HT1080 (cell line): ENCODE measurements at regions not wholly inside any gene's neighbourhood (a gene's known extent, or its start where the extent isn't known, plus 50 kb on each side); places are given as distances from the start of the nearest gene placed in this dataset.

Experiments used
- DNase-seq: peaks from one replicate; pipeline ENCODE4 v3.0.0-alpha.2; 2015; ENCODE audit warnings: low read depth

DNA sequence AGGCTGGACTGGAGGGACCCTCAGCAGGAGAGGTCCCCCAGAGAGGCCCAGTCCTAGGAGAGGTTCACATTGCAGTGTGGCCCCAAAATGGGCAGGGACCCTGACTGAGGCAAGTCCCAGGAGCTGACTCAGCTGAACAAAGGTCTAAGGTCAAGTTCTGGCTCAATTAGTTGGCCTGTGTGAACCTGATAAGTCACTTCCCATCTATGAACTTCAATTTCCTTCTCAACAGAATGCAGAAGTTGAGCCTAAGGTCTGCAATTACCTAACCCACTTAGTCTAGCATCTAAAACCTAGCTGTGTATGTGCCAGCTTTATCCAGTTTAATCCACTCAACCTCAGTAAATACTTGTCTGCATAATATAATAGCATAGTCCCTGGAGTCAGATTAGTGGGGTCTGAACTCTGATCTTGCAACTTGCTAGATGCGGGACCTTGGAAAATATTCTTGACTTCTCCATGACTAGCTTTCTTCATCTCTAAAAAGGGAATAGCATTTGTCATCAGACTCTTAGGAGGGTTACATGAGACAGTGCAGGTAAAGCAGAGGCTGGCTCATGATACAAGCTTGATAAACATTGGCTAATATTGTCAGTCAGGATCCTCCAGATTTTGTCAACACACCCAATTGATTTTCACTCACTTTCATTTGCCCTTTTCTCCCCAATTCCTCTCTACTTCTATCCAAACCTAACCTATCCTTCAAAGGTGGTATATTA, 465.5 kb downstream of the INSC start:
- no peak for DNase-seq

DNA sequence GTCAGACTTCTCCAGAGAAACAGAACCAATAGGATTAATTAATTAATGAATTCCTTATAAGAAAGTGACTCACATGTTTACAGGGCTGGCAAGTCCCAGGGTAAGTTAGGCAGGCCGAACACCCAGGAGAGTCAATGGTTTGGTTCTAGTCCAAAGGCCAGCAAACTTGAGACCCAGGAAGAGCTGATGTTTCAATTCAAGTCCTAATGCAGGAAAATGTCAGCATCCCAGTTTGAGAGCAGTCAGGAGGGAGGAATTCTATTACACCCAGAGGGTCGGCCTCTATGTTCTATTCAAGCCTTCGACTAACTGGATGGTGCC, 466.0 kb downstream of the INSC start:
- no peak for DNase-seq

DNA sequence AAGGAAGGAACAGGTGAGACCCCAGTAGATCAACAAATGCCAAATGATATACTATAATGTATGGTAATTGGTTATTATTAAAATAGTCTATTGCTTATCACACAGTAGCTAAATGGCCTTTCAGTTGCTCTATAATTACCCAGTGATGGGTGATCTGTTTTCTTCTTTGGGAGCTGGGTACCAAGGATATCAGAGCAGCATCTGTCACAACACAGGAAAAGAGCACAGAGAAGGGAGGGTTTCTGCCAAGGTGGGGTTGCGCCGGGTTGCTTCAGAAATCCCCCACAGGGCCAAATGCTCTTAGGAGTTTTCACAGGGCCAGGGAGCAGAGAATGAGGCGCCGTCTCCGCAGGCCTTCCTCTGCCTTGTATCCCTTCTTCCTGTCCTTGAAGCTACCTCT, 469.4 kb downstream of the INSC start:
- DNase-seq = no peak

DNA sequence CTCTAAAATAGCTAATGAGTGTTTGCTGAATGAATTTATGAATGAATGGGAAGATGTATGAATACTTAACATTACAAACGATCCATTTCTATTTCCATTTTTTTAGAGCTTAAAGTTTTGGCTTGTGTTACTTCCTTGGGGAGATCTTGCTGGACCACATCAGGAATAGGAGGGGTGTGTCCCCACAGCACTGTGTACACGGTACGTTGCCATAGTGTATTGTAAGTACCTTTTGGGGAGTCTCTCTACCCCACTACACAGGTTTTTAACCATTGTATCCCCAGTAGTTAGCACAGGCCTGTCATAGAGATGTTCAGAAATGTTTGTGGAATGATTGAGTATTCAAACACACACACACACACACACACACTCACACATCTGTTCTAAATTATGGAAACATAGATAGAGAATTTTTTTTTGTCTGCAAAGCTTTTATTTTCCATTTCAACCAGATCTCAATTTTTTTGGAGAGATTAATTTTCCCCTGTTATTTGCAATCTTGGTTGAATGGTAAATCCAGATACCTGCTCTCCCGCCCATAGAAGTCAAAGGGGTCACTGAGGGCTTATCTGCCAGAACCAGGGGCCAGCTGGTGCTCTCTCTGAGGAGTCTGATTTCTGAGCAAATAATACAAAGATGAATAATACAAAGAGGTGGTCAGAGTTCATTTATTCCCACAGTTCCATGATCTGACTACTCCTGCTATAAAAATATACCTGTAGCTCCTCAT, 471.0 kb downstream of the INSC start:
- DNase-seq = no peak

DNA sequence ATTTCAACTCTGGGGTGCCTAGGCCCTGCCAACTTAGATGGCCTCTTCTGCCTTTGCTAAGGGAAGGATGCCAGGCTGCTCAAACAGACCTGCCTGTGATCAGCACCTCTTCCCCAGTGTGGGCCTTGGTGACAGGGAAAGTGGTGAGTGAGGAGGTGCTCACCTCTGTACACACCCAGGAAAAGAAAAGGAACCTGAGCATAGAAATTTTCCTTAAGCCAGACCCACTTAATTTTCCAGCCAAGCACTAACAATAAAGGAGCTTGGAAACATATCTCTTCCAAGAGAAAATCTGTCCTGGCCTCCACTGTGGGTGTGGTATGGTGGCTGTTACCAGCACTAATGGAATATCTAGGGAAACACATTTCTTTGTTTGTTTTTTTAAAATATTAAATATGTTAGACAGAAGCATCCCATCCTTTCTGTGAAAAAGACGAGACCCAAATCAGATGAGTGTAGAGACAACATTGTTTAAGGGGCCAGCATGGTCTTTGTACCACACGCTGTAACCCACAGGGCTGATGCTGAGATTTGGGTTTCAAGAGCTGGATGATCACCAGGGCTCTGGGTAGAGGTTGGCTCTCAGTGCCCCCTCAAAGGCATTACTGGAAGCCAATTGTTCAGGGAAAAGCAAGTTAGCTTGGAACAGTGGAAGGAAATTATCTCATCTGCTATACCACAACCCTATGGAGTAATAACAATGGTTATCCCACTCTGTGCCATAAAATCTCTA, 472.2 kb downstream of the INSC start:
- no peak for DNase-seq

DNA sequence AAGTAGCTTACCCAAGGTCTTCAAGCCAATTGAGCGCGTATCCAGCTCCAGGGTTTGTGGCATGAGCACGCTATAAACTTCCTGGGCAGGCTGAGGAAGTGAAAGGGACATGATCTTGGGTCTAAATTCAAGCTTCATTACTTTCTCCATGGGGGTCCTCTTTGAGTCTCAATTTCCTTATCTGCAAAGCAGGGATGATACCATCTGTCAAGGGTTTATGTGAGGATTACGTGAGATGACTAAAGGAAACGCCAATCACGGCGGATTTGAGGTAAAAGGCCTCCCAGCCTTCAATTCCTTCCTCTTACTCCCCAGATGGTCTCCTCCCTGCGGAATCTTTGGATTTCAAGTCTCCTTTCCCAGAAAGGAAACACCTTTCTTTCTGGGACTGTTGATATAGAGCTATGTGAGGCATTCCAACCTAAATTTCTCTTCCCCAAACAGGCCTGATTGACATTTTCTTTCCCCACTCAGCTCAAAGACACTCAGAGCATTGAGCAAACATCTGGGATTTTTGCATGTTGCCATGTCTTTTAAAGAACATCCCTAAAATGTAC, 474.4 kb downstream of the INSC start:
- DNase-seq = no peak

DNA sequence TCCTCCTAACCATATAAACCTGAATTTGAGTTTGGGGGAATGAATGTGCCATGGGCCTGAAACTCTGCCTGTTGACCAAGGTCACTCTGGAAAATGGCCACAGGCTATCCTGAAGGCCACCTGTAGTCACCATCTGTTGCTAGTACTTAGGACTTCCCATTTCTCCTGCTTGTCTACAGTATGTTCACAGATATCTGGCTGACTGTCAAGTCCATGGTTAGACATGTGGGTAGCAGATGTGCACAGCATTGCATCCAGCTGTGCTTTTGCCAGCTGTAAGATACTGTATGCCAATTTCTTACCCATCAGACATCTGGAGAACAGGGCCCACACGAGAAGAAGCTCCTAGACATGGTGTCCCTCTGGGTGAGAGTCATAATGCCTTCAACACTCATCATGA, 475.4 kb downstream of the INSC start:
- DNase-seq = no peak

DNA sequence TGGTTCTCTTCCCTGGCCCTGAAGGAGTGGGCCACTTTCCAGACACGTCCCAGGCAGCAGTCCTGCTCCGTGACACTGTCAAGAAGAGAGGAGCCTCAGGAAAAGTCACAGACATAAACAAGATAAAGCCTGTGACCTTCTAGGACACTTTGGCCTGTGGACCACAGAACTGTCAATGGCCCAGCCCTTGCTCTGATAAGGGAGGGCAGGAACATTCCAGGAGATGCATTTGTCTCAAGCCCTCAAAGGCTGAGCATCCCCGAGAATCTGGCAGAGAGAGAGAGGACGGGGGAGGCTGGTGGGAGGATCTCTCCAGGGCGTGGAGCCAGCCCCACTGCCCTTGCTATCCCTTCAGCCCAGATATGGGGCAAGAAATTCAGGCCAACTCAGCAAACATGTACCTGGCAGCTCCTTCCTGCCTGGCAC, 476.4 kb downstream of the INSC start:
- DNase-seq = no peak

DNA sequence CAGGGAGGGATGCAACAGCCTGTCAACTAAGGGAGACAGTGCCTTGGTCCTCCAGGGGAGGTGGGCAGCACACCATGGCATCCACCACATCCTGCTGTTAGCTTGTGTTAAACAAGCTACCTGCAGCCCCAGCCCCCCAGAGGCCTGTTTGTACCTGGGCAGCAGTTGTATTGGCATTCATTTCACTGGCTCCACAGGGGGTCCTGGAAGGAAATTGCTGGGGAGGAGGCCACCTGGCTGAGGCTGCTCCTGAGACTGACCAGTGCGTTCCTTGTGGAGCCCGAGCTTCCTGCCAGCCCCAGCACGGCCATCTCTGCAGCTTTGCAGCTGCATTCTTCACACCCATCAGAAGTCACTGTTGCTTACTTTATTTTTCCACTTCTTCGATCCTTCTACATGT, 479.9 kb downstream of the INSC start:
- no peak for DNase-seq

DNA sequence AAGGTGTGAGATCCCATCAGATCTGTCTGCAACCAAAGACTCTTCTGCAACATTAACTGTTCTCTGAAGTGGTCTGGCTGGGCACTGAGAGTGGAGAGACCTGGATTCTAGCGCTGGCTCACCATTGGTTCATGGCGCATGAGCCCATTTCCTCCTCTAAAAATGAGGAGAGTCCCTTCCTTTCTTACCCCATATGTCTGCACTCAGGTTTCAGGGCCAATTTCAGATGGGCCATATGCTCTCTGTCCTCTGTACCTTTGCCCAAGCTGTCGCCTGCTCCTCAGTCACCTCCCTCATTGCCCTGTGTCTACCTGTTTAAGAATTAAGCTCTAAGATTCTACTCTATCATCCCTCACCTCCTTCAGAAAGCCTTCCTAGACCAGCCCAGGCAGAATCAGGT, 484.7 kb downstream of the INSC start:
- DNase-seq = no peak

DNA sequence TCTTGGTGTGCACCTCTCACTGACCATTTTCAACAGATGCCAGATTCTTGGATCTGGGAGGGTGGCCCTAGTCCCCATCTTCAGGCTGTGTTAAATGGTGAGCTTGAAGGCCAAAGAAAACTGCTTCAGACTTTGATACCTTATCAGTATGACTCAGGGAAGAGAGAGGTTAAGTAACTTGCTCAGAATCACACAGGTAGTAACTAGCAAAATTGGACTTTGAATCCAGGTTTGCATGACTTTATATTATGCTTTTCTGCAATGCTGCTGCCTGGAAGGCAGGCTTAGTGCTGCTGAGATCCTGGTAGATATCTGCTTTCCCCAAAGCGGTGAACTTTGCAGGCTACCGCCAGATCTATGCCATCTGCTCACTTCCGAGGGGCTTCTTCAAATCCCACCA, 487.3 kb downstream of the INSC start:
- DNase-seq = no peak

DNA sequence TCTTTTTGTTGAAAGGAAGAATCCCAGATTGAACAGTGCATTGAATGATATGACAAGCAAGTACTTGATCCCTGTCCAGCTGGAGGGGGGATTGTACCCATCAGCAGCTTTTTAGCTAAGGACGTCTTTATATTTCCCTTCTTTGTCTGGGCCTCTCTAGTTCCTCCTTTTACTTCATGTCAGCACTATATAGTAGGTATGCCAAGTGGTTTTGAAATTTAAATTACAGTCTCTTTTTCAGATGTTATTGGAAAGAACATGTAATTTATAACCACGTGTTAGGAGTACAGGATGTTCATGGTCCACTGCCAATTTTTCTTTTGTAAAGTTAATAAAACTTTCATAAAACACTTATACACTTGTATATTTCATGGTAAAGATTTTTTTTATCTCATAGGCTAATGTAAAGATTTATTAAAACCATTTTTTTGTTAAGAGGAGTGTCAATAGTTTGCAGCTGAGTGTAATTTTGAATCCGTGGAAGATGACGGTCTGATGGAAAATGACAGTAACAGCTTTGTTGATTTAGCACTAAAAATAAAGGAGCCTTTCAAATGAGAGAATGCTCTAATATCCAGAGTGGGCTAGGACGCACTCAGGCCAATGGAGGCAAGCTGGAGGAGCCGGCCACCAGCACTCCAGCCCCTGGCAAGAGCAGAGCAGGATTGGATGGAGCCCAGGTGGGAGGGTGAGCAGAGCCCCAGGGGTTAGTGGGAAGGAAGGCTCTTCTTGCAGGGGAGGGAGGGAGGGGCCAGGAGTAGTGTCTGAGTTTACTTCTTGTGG, 488.3 kb downstream of the INSC start:
- DNase-seq = no peak

DNA sequence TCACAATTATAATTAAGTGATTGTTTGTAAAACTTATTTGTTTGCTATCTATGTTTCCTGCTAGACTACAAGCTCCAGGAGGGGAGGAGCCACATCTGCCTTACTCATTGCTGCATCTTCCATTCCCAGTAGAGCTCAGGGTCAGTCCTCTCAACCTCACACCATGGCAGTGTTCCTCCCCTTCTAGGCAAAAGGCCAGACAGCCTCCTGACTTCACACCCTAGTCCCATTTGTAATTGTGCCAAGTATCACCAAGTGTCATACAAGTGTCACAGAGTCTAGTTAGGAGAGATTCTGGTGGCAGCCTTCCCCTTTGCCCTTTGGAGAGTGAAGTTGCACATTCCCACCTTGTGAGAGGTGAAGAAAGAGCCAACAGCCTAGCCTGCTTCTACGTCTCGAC, 490.4 kb downstream of the INSC start:
- no peak for DNase-seq

DNA sequence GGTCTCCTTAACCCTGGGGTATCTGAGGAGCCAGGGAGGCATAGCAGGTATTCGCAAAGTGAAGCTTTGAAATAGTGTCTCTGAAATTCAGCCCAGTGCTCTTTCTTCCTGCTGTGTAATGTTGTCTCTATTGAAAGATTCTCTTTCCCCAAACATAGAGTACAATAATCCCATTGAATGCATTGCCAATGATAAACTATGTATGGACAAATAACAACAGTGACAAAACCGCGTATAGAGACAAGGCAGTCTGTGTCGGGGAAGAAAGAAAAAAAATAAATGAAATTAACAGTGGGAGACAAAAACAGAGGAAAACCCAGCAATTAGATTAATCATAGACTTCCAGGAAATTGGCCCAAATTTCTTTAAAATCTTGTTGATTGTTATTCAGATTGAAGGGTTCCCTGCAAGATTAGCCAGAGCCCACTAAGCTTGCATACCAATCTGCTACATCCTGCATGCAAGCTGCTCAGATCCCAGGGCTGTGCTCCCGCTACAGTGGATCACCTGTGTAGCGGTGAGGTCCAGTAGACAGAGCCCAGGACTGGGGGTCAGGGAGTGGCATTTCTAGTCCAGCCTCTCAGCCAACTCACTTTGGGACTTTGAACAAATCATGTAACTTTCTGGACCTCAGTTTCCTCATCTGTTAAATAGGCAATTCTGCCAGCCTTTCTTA, 492.8 kb downstream of the INSC start:
- no peak for DNase-seq

DNA sequence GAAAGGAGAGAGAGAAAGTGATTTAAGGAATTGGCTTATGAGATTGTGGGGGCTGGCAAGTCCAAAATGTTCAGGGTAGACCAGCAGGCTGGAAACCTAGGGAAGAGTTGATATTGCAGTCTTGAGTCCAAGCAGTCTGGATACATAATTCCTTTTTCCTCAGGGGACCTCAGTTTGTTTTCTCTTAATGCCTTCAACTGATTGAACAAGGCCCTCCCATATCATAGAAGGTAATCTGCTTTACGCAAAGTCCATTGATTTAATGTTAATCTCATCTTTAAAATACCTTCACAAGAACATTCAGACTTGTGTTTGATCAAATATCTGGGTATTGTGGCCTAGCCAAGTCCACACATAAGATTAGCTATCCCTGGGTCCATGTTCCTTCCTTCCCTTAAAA, 494.7 kb downstream of the INSC start:
- no peak for DNase-seq

DNA sequence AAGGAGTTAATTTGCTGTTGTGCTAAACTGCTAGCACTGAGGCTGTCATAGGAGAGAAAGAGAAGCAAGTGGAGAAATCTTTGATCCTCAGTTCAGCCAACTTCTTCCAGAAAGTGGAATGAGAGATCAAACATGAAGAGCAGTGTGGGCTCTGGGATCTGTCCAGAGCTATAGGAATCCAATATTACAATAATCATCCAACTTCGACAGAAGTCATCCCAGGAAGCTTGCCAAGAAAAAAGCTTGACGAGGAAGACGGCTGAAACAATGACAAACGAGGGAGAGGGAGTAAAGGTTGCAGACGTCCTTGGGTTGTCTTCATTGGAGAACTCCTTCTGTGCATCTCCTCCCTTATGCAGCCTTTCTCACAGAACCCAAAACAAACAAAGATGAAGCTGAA, 496.2 kb downstream of the INSC start:
- no peak for DNase-seq

DNA sequence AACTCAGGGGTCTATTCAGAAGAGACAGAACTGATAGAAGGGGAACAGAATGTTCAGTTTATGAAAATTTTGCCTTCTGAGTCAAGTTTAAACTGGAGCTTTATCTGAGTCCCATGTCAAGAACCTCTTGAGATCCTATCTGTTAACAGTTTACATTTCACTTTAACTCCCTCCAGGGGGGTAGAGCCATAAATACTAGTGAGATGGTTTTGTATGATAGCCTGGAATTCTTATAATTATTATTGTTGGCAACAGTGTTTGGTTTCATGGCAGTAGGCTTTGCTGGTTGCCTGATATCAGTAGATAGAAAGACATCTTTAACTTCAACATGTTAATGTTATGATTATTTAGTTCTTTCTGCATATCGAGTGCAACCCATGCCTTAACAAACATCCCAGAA, 498.5 kb downstream of the INSC start:
- DNase-seq = no peak

DNA sequence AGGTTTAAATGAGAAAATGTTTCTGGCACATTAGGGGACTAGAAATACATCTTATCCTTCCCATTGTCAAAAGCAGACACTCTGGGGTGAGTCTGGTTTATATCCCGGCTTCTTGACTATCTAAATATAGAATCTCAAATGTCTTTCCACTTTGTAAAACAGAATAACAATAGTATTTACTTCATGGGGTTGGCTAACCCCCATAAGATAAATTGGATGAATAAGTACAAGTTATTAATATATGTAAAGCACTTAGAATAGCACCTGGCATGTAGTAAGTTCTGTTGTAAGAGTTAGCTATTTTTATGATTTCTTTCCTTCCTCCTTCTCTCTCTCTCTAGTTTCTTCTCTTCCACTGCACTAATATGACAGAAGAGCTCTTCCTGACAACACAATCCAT, 499.1 kb downstream of the INSC start:
- no peak for DNase-seq

DNA sequence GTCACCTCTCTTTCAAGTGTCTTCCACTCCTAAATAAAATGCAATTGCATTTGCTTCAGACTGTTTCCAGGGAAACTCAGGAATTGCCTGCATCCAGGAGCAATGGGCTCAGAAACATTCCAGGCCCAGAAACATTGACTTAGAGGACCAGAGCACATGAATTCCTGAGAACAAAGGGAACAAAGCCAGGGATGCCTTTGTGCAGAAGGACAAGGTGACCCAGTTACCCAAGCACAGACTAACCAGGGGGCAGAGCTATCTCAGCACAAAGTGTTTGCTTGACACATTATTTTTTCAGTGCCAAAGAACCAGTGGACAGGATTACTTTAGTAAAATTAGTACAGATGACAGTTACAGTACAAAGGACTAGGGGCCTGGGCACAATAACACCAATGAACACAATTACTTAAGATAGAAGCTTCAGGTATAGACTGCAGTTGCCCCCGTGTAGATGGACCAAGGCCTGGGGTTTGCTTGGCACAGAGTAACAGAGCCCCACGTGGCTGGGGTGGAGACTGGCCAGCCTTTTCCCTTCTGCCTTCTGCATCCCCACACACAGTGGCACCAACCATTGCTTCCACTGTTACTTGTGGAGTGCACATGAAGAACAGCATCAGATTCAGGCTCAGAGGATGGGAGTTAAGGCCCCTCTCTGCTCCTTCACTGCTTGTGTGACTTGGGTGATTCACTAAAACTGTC, 500.8 kb downstream of the INSC start:
- DNase-seq = no peak
